ENCODE measurements at regions not wholly inside any gene's neighbourhood (a gene's known extent, or its start where the extent isn't known, plus 50 kb on each side); places are given as distances from the start of the nearest gene placed in this dataset.

DNA sequence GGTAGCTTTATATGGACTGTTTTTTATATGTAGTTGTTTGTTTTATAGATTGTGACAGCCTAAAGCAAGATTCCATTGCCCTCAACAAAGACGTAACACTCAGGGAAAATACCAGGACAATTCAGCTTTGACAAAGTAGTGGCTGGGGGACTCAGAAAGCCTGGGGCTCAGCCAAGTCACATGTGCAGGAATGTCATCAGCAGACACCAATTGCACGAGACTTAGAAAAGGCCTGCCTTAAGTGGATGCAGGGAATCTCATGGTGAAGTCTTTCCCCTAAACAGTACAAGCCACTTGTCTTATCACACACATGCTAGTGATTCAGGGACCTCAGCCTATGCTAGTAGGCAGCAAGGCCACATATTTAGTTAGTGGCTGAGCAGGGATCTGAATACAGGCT lies 381.8 kb upstream of the THBS1 start:
- no peak for DNase-seq (ENCODE audit: low read depth)
- TF ChIP-seq, protein P1, sequence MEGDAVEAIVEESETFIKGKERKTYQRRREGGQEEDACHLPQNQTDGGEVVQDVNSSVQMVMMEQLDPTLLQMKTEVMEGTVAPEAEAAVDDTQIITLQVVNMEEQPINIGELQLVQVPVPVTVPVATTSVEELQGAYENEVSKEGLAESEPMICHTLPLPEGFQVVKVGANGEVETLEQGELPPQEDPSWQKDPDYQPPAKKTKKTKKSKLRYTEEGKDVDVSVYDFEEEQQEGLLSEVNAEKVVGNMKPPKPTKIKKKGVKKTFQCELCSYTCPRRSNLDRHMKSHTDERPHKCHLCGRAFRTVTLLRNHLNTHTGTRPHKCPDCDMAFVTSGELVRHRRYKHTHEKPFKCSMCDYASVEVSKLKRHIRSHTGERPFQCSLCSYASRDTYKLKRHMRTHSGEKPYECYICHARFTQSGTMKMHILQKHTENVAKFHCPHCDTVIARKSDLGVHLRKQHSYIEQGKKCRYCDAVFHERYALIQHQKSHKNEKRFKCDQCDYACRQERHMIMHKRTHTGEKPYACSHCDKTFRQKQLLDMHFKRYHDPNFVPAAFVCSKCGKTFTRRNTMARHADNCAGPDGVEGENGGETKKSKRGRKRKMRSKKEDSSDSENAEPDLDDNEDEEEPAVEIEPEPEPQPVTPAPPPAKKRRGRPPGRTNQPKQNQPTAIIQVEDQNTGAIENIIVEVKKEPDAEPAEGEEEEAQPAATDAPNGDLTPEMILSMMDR (conservative IDR thresholded peaks at IDR 0.05; ENCODE audit: control insufficient read depth, insufficient read depth, low read depth, low read length): no peak
- H3K4me3 ChIP-seq (ENCODE audit: control insufficient read depth, low read depth, low read length): no peak overlapping the region

DNA sequence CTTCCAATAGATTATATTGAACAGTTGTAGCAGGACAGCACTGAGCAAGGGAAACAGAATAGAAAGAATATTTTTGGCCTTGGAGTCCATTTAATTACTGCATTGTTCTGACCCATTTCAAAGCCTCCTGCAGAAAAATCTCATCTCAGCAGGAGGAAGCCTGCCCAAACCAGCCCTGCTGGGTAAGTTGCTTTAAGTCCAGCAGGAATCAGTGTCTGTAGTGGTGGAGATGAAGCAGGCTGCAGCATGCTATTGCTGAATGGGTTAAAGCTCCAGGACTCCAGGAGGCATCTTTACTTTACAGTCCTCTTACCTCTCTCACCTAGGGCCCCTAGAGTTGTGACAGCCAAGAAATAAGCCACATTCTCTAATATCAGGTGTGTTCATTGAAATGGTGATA lies 380.3 kb upstream of the THBS1 start:
- H3K4me3 ChIP-seq (ENCODE audit: control insufficient read depth, low read depth, low read length): no peak overlapping the region
- DNase-seq (ENCODE audit: low read depth): no peak
- TF ChIP-seq, protein P1 (conservative IDR thresholded peaks at IDR 0.05; ENCODE audit: control insufficient read depth, insufficient read depth, low read depth, low read length): no peak

DNA sequence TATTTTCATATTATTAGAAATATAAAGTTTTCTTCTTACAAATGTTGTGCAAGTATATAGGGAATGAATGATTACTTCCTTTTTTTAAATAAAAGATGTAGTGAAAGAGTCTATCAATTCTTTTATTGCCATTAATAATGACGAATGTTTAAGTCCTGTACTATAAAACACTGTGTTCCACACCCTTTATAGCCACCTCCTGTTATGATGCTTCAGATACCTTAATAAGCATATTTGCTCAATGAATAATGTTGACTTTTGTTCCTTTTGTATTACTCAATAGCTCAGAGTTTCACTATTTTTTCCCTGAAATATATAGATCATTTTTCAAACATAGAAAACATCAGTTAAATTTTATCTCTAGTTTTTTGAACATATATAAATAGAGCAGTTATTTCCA lies 378.2 kb upstream of the THBS1 start:
- DNase-seq (ENCODE audit: low read depth): peak; percentile 49
- TF ChIP-seq, protein P1 (conservative IDR thresholded peaks at IDR 0.05; ENCODE audit: control insufficient read depth, insufficient read depth, low read depth, low read length): no peak

DNA sequence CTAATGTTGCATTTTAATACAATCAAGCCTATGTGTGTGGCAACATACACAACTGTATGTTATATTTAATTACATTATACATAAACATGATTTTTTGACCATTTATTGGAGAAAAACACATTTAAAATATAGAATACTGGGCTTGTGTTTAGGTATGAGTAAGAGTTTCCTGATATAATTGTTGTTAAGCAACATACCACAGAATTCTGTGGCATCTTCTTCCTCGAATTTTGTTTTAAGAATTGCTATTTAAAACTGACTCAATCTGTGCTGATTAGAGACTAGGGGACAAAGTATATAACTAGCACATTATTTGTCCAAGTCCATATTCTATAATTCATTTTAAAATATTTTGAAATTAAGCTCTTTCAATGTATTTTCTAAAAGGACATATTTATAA lies 376.8 kb upstream of the THBS1 start:
- peak; percentile 41 for DNase-seq (ENCODE audit: low read depth)

More for the DNA sequence above, 378.2 kb upstream of the THBS1 start:
- no peak overlapping the region for H3K4me3 ChIP-seq (ENCODE audit: control insufficient read depth, low read depth, low read length)

DNA sequence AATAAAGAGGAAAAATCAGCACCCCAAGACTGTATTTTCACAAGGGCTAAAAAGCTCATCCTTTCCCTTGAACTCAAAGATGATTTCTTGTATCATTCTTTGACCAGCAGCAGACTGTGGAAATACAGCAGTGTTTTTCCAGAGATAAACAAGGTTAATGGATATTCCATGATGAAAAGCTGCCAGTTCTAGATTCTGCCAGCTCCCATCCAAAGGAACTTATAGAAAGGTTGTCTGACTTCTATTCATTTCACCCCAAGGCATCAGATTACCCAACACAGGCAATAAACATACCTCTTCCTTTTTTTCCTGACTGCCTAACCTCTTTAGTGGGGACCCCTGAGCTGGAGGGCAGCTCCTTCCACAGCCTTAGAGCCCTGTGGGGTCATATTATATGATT lies 375.8 kb upstream of the THBS1 start:
- DNase-seq (ENCODE audit: low read depth): no peak
- H3K4me3 ChIP-seq (ENCODE audit: control insufficient read depth, low read depth, low read length): no peak overlapping the region
- TF ChIP-seq, protein P1 (conservative IDR thresholded peaks at IDR 0.05; ENCODE audit: control insufficient read depth, insufficient read depth, low read depth, low read length): no peak

More for the DNA sequence above, 376.8 kb upstream of the THBS1 start:
- TF ChIP-seq, protein P1 (conservative IDR thresholded peaks at IDR 0.05; ENCODE audit: control insufficient read depth, insufficient read depth, low read depth, low read length): no peak
- no peak overlapping the region for H3K4me3 ChIP-seq (ENCODE audit: control insufficient read depth, low read depth, low read length)

DNA sequence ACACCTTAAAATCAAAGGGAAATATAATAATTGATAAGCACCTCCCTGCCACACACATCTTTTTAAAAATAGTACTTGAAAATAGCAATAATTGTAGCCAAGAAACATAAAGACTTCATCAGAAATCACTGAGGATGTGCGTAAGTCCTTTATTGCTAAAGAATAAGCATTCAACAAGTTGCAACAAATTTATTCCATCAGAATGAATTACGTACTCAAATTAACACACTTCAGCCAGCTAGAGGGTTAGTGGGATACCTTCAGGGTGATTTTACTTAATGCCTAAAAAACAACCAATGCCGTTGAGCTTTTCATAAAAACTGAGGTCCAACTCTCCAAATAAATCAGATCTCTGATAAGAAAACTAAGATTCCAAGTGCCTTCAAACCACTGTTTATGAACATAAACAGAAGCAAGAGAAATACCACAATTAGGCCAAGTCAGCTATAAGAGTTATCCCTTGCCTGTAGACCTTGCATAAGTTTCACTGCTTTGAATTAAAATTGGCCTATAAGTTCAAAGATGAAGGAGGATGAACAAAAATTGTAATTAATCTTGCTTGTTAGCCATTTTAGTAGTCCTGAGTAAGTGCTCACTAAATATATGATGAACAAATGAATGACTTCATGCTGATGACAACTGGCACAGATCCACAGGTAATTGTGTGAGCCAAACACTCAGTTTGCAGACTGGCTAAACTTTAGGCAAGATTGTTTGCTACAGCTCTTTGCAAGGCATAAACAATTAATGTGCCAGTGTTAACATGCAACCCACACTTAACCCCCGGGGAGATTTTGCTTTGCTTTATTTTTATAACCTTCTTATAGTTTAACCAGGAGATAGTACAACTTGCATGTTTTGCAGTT lies 375.1 kb upstream of the THBS1 start:
- DNase-seq (ENCODE audit: low read depth): no peak
- H3K4me3 ChIP-seq (ENCODE audit: control insufficient read depth, low read depth, low read length): no peak overlapping the region
- TF ChIP-seq, protein P1 (conservative IDR thresholded peaks at IDR 0.05; ENCODE audit: control insufficient read depth, insufficient read depth, low read depth, low read length): no peak
